Liver (tissue), 8 donors: ENCODE measurements at regions not wholly inside any gene's neighbourhood (a gene's known extent, or its start where the extent isn't known, plus 50 kb on each side); places are given as distances from the start of the nearest gene placed in this dataset.

Experiments used
- DNase-seq: peaks from one replicate; pipeline ENCODE4 v3.0.0-alpha.2; 2017; ENCODE audit warnings: low spot score
- H3K27ac ChIP-seq, 2 donors: one replicate each; pipeline ENCODE4 v1.7.0; 2013; ENCODE audit warnings: inconsistent platforms in 2 of 2, low read length in 2 of 2, control low read depth in 1 of 2, low read depth in 1 of 2, mild to moderate bottlenecking in 1 of 2
- H3K27me3 ChIP-seq, 4 donors: one replicate each; pipeline versions ENCODE4 v1.6.1 to v1.7.0; 2013; ENCODE audit warnings: low read length in 3 of 4, inconsistent platforms in 1 of 4, mild to moderate bottlenecking in 1 of 4, moderate library complexity in 1 of 4; ENCODE audit not compliant: control insufficient read depth in 4 of 4, insufficient read depth in 4 of 4
- H3K36me3 ChIP-seq, 4 donors: one replicate each; pipeline versions ENCODE4 v1.6.1 to v1.7.0; 2013; ENCODE audit warnings: low read length in 3 of 4, mild to moderate bottlenecking in 3 of 4, low read depth in 1 of 4, moderate library complexity in 1 of 4; ENCODE audit not compliant: control insufficient read depth in 4 of 4, insufficient read depth in 3 of 4
- H3K4me1 ChIP-seq, 4 donors: one replicate each; pipeline versions ENCODE4 v1.6.1 to v1.7.0; 2013; ENCODE audit warnings: low read length in 3 of 4, mild to moderate bottlenecking in 3 of 4, moderate library complexity in 1 of 4; ENCODE audit not compliant: control insufficient read depth in 4 of 4, insufficient read depth in 4 of 4
- H3K4me3 ChIP-seq, 3 donors: one replicate each; pipeline versions ENCODE4 v1.6.1 to v1.7.0; 2013; ENCODE audit warnings: low read length in 3 of 3, control low read depth in 1 of 3, low read depth in 1 of 3, mild to moderate bottlenecking in 1 of 3
- H3K9ac ChIP-seq, 2 donors: one replicate each; pipeline ENCODE4 v1.7.0; 2013; ENCODE audit warnings: low read length in 2 of 2, mild to moderate bottlenecking in 2 of 2, moderate library complexity in 2 of 2, control low read depth in 1 of 2, low read depth in 1 of 2
- H3K9me3 ChIP-seq, 4 donors: one replicate each; pipeline versions ENCODE4 v1.6.1 to v1.7.0; 2013; ENCODE audit warnings: low read length in 3 of 4; ENCODE audit not compliant: control insufficient read depth in 4 of 4
- EGR1 ChIP-seq, 2 donors: IDR thresholded peaks; 2 replicates each; pipeline ENCODE4 v1.6.1; 2016 to 2018; ENCODE audit warnings: antibody characterized with exemption in 2 of 2, low read depth in 2 of 2
- FOXA2 ChIP-seq: IDR thresholded peaks from 2 replicates; pipeline ENCODE4 v1.6.1; 2016; ENCODE audit warnings: antibody characterized with exemption
- GABPA ChIP-seq, 2 donors: IDR thresholded peaks in 1 of 2; conservative IDR thresholded peaks in 1 of 2; 2 replicates each; pipeline ENCODE4 v1.6.1; 2016; ENCODE audit warnings: antibody characterized with exemption in 2 of 2, mild to moderate bottlenecking in 1 of 2, moderate library complexity in 1 of 2
- HNF4A ChIP-seq, 2 donors: conservative IDR thresholded peaks; 2 replicates each; pipeline ENCODE4 v1.6.1; 2016; ENCODE audit warnings: antibody characterized with exemption in 2 of 2, mild to moderate bottlenecking in 2 of 2
- JUND ChIP-seq, 2 donors: IDR thresholded peaks; 2 replicates each; pipeline ENCODE4 v1.6.1; 2016; ENCODE audit warnings: antibody characterized with exemption in 2 of 2
- NR2F2 ChIP-seq: IDR thresholded peaks from 2 replicates; pipeline ENCODE4 v1.6.1; 2016; ENCODE audit warnings: antibody characterized with exemption
- RAD21 ChIP-seq, 2 donors: IDR thresholded peaks; 2 replicates each; pipeline ENCODE4 v1.6.1; 2016; ENCODE audit warnings: antibody characterized with exemption in 2 of 2, mild to moderate bottlenecking in 2 of 2
- RXRA ChIP-seq, 2 donors: IDR thresholded peaks; 2 replicates each; pipeline ENCODE4 v1.6.1; 2017 to 2018; ENCODE audit warnings: antibody characterized with exemption in 2 of 2, mild to moderate bottlenecking in 1 of 2
- SP1 ChIP-seq: IDR thresholded peaks from 2 replicates; pipeline ENCODE4 v1.6.1; 2018; ENCODE audit warnings: antibody characterized with exemption, mild to moderate bottlenecking
- TAF1 ChIP-seq: conservative IDR thresholded peaks from 2 replicates; pipeline ENCODE4 v1.6.1; 2016; ENCODE audit warnings: antibody characterized with exemption, mild to moderate bottlenecking
- YY1 ChIP-seq: IDR thresholded peaks from 2 replicates; pipeline ENCODE4 v1.6.1; 2016; ENCODE audit warnings: antibody characterized with exemption, mild to moderate bottlenecking
- WGBS: extraction: QIAGEN DNeasy Blood & Tissue Kit; methylation state at CpG from one replicate; pipeline ENCODE4 v1.1.7; 2013; 5-methylcytosine and 5-hydroxymethylcytosine counted together
- TF ChIP-seq, protein P1 (sequence below): IDR thresholded peaks from 2 replicates; pipeline ENCODE4 v1.6.1; 2016; ENCODE audit warnings: antibody characterized with exemption
- TF ChIP-seq, protein P2 (sequence below): IDR thresholded peaks from 2 replicates; pipeline ENCODE4 v1.6.1; 2016; ENCODE audit warnings: antibody characterized with exemption
- TF ChIP-seq, protein P3 (sequence below): IDR thresholded peaks from 2 replicates; pipeline ENCODE4 v1.6.1; 2016; ENCODE audit warnings: antibody characterized with exemption
- TF ChIP-seq, protein P4 (sequence below): fragments of 150-350 bp; IDR thresholded peaks from 2 replicates; pipeline ENCODE4 v1.5.1; 2017; ENCODE audit warnings: improper control_type of control experiment, low read depth, low read length; ENCODE audit not compliant: missing input control
- TF ChIP-seq, protein P5 (sequence below): IDR thresholded peaks from 2 replicates; pipeline ENCODE4 v1.6.1; 2016; ENCODE audit warnings: antibody characterized with exemption, mild to moderate bottlenecking
- donor health status: healthy.
- donor health status: healthy.
- donor health status: healthy.
- donor health status: healthy.
- donor health status: healthy.

DNA sequence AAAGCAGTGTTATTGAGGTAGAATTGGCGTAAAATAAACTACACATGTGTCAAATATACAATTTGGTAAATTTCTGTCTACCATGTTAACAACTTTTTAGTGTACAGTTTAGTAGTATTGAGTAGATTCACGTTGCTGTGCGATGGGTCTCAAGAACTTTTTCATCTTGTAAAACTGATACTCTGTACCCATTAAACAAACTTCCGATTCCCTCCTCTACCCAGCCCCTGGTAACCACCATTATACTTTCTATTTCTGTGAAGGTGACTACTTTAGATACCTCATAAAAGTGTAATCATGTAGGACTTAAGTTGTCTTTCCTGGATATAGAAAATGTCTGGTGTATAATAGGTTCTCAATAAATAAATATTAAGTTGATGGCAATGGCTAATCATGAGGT, 408.5 kb upstream of the POT1 start (continued):
- TF ChIP-seq TAF1 (no peak), RXRA (IDR thresholded peaks at IDR 0.05) (no peak), FOXA2 (no peak)
- TF ChIP-seq, protein P1, sequence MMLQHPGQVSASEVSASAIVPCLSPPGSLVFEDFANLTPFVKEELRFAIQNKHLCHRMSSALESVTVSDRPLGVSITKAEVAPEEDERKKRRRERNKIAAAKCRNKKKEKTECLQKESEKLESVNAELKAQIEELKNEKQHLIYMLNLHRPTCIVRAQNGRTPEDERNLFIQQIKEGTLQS = no peak

DNA sequence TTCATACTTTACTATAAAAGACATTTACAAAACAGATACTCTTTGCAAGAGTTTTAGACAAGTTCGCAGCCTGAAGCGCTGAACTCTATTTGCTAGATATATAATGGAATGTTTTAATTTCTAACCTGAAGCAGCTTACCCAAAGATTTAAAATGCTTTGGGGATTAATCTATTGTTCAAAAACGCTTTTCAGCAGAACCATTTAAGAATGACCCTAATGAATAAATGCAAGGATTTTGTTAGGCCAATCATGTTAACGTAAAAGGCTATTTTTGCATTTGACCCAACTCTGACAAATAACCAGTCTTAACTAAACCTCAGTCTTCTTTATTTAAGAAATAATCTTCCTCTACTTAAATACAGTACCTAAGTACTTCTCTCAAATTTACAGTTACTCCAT, 406.7 kb upstream of the POT1 start:
- no peaks in the 10 kb centered on the region for H3K27me3 ChIP-seq
- H3K9ac ChIP-seq = no peak overlapping the region
- H3K27ac ChIP-seq = no peak overlapping the region
- H3K4me1 ChIP-seq = no peaks in the 10 kb centered on the region
- WGBS = 76% methylated on average over 4 of the region's 4 CpGs
- DNase-seq = no peak
- TF ChIP-seq NR2F2 (no peak), GABPA (IDR thresholded peaks at IDR 0.05 in 1 of 2, conservative IDR thresholded peaks at IDR 0.05 in 1 of 2) (no peak), HNF4A (conservative IDR thresholded peaks at IDR 0.05) (no peak), SP1 (no peak), FOXA2 (no peak), RXRA (IDR thresholded peaks at IDR 0.05) (no peak), RAD21 (IDR thresholded peaks at IDR 0.05) (no peak), TAF1 (no peak), JUND (IDR thresholded peaks at IDR 0.05) (no peak), YY1 (no peak)
- TF ChIP-seq, protein P2, sequence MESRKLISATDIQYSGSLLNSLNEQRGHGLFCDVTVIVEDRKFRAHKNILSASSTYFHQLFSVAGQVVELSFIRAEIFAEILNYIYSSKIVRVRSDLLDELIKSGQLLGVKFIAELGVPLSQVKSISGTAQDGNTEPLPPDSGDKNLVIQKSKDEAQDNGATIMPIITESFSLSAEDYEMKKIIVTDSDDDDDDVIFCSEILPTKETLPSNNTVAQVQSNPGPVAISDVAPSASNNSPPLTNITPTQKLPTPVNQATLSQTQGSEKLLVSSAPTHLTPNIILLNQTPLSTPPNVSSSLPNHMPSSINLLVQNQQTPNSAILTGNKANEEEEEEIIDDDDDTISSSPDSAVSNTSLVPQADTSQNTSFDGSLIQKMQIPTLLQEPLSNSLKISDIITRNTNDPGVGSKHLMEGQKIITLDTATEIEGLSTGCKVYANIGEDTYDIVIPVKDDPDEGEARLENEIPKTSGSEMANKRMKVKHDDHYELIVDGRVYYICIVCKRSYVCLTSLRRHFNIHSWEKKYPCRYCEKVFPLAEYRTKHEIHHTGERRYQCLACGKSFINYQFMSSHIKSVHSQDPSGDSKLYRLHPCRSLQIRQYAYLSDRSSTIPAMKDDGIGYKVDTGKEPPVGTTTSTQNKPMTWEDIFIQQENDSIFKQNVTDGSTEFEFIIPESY = no peak
- TF ChIP-seq, protein P3, sequence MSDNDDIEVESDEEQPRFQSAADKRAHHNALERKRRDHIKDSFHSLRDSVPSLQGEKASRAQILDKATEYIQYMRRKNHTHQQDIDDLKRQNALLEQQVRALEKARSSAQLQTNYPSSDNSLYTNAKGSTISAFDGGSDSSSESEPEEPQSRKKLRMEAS = no peak
- TF ChIP-seq, protein P4, sequence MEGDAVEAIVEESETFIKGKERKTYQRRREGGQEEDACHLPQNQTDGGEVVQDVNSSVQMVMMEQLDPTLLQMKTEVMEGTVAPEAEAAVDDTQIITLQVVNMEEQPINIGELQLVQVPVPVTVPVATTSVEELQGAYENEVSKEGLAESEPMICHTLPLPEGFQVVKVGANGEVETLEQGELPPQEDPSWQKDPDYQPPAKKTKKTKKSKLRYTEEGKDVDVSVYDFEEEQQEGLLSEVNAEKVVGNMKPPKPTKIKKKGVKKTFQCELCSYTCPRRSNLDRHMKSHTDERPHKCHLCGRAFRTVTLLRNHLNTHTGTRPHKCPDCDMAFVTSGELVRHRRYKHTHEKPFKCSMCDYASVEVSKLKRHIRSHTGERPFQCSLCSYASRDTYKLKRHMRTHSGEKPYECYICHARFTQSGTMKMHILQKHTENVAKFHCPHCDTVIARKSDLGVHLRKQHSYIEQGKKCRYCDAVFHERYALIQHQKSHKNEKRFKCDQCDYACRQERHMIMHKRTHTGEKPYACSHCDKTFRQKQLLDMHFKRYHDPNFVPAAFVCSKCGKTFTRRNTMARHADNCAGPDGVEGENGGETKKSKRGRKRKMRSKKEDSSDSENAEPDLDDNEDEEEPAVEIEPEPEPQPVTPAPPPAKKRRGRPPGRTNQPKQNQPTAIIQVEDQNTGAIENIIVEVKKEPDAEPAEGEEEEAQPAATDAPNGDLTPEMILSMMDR = no peak
- no peak overlapping the region for H3K4me3 ChIP-seq
- H3K36me3 ChIP-seq = no peaks in the 10 kb centered on the region
- no peaks in the 10 kb centered on the region for H3K9me3 ChIP-seq

DNA sequence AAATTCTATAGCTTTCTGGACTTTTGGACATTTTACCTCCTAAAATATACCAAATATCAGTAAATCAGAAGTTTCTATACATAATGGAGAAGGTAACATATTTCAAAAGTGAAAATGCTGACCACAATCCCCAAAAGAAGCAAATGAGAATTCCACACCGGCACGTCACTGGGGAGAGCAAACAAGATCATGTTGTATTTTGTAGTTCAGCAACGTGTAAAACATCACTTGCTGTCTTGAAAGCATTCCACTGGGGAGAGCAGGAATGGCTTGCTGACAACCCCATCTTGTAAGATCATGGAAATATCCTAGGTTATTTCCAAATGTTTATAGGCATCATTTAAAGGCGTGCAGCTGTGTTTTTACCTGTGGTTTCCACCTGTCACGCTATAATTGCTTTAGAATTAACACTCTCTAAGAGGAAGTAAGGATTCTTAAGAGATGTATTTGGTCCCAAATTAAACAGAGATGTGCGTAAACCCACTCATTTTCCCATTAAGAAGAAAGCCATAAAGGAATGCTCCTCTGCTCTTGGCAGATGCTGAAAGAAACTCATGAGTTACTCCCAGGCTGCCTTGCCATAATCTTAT, 397.1 kb upstream of the POT1 start:
- no peak for DNase-seq
- WGBS = 65% methylated on average over 6 of the region's 6 CpGs
- Histone ChIP-seq H3K9me3 (peaks cover 0 to 6% (median 0%) of the 10 kb centered on the region in 4 donors), H3K36me3 (no peaks in the 10 kb centered on the region), H3K4me1 (no peaks in the 10 kb centered on the region), H3K27me3 (no peaks in the 10 kb centered on the region), H3K27ac (no peak overlapping the region), H3K4me3 (no peak overlapping the region), H3K9ac (no peak overlapping the region)
- no peak for TF ChIP-seq EGR1 (IDR thresholded peaks at IDR 0.05; ENCODE audit: low read depth in 2 of 2)
- TF ChIP-seq, protein P2 = no peak
- no peak for TF ChIP-seq FOXA2
- TF ChIP-seq GABPA (IDR thresholded peaks at IDR 0.05 in 1 of 2, conservative IDR thresholded peaks at IDR 0.05 in 1 of 2) = no peak
- TF ChIP-seq, protein P5, sequence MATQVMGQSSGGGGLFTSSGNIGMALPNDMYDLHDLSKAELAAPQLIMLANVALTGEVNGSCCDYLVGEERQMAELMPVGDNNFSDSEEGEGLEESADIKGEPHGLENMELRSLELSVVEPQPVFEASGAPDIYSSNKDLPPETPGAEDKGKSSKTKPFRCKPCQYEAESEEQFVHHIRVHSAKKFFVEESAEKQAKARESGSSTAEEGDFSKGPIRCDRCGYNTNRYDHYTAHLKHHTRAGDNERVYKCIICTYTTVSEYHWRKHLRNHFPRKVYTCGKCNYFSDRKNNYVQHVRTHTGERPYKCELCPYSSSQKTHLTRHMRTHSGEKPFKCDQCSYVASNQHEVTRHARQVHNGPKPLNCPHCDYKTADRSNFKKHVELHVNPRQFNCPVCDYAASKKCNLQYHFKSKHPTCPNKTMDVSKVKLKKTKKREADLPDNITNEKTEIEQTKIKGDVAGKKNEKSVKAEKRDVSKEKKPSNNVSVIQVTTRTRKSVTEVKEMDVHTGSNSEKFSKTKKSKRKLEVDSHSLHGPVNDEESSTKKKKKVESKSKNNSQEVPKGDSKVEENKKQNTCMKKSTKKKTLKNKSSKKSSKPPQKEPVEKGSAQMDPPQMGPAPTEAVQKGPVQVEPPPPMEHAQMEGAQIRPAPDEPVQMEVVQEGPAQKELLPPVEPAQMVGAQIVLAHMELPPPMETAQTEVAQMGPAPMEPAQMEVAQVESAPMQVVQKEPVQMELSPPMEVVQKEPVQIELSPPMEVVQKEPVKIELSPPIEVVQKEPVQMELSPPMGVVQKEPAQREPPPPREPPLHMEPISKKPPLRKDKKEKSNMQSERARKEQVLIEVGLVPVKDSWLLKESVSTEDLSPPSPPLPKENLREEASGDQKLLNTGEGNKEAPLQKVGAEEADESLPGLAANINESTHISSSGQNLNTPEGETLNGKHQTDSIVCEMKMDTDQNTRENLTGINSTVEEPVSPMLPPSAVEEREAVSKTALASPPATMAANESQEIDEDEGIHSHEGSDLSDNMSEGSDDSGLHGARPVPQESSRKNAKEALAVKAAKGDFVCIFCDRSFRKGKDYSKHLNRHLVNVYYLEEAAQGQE = no peak
- TF ChIP-seq YY1 = no peak
- TF ChIP-seq JUND (IDR thresholded peaks at IDR 0.05) = no peak
- no peak for TF ChIP-seq RXRA (IDR thresholded peaks at IDR 0.05)
- TF ChIP-seq, protein P4 = no peak
- TF ChIP-seq, protein P3 = no peak
- TF ChIP-seq SP1 = no peak
